GM12878 (cell line): ENCODE measurements at regions not wholly inside any gene's neighbourhood (a gene's known extent, or its start where the extent isn't known, plus 50 kb on each side); places are given as distances from the start of the nearest gene placed in this dataset.

Source experiments
- ATAC-seq: fragments of 200-7000 bp; cut with Tn5 transposase; 3 replicates; pipeline ENCODE4 v1.9.1; 2020; ENCODE audit warnings: mild to moderate bottlenecking, moderate library complexity
- BruUV-seq: library from RNA; stranded (reverse); fragments of 400-500 nt; replicated peaks from 2 replicates; lab custom pipeline; 2021; lab: Mats Ljungman, UMichigan
- CTCF ChIA-PET: fragments of 300-600 bp; sonication (Branson Sonifier 250); formaldehyde crosslinking; extraction: SDS; loops from one replicate; lab custom pipeline; 2021; ENCODE audit warnings: inconsistent platforms; lab: Yijun Ruan, JAX
- POLR2A ChIA-PET: fragments of 350-600 bp; formaldehyde crosslinking; extraction: SDS; loops from one replicate; lab custom pipeline; 2021; ENCODE audit warnings: inconsistent platforms; lab: Charles Lee
- RAD21 ChIA-PET: fragments of 300-600 bp; sonication (Branson Sonifier 250); formaldehyde crosslinking; loops from one replicate; lab custom pipeline; 2023; ENCODE audit warnings: antibody characterized with exemption; ENCODE audit not compliant: unreplicated experiment; lab: Charles Lee
- SMC1A ChIA-PET: fragments of 300-600 bp; sonication (Branson Sonifier 250); formaldehyde crosslinking; loops from one replicate; lab custom pipeline; 2023; ENCODE audit not compliant: unreplicated experiment, uncharacterized antibody; lab: Charles Lee
- DNase-seq: peaks from one replicate; pipeline ENCODE4 v3.0.0-alpha.2; 2011; ENCODE audit warnings: low read depth, low spot score
- FAIRE-seq: peaks from 3 replicates; lab custom pipeline; 2011; peaks lifted over from hg19 to GRCh38; lab: Jason Lieb, UNC
- H2AFZ ChIP-seq: 2 replicates; pipeline ENCODE4 v1.6.0; 2011; ENCODE audit warnings: low read depth, low read length, control low read depth; ENCODE audit not compliant: control insufficient read depth
- H3K27ac ChIP-seq: 2 replicates; pipeline ENCODE4 v1.5.1; 2011; ENCODE audit warnings: control low read depth; ENCODE audit not compliant: control insufficient read depth, insufficient read depth
- H3K27me3 ChIP-seq, 2 experiments: replicated peaks in 1 of 2; 2 replicates each; pipeline versions ENCODE4 v1.6.0 to v1.6.1; 2011; ENCODE audit warnings: low read length in 1 of 2; ENCODE audit not compliant: control insufficient read depth in 2 of 2, insufficient read depth in 2 of 2
- H3K36me3 ChIP-seq, 2 experiments: 2 replicates each; pipeline ENCODE4 v1.5.1; 2011; ENCODE audit warnings: low read length in 1 of 2; ENCODE audit not compliant: control insufficient read depth in 2 of 2, insufficient read depth in 2 of 2
- H3K4me1 ChIP-seq: 2 replicates; pipeline ENCODE4 v1.6.1; 2011; ENCODE audit warnings: mild to moderate bottlenecking, low read length, moderate library complexity, mixed read lengths; ENCODE audit not compliant: control insufficient read depth, insufficient read depth
- H3K4me2 ChIP-seq: 2 replicates; pipeline ENCODE4 v1.6.0; 2011; ENCODE audit warnings: control low read depth; ENCODE audit not compliant: control insufficient read depth, insufficient read depth
- H3K4me3 ChIP-seq: fragments of 200-600 bp; sonication (generic); 2 replicates; pipeline ENCODE4 v1.5.1; 2016
- H3K79me2 ChIP-seq: 2 replicates; pipeline ENCODE4 v1.6.0; 2011; ENCODE audit warnings: low read length; ENCODE audit not compliant: control insufficient read depth, insufficient read depth
- H3K9ac ChIP-seq: 2 replicates; pipeline ENCODE4 v1.8.0; 2011; ENCODE audit warnings: low read length, control low read depth, mixed read lengths; ENCODE audit not compliant: control insufficient read depth, insufficient read depth
- H3K9me3 ChIP-seq: replicated peaks from 3 replicates; pipeline ENCODE4 v1.5.1; 2011; ENCODE audit warnings: mild to moderate bottlenecking, low read length; ENCODE audit not compliant: control insufficient read depth, insufficient read depth
- H4K20me1 ChIP-seq: 2 replicates; pipeline ENCODE4 v1.6.0; 2011; ENCODE audit not compliant: control insufficient read depth, insufficient read depth
- ATF2 ChIP-seq: IDR thresholded peaks from 2 replicates; pipeline ENCODE4 v1.6.1; 2012; ENCODE audit warnings: low read length, inconsistent platforms
- ATF3 ChIP-seq: IDR thresholded peaks from 2 replicates; pipeline ENCODE4 v1.6.1; 2011; ENCODE audit warnings: low read depth, mild to moderate bottlenecking, low read length, moderate library complexity, borderline replicate concordance; ENCODE audit errors: extremely low read depth
- NKRF ChIP-seq: fragments of 450-650 bp; conservative IDR thresholded peaks from 2 replicates; pipeline ENCODE4 v1.6.1; 2017; ENCODE audit warnings: mild to moderate bottlenecking, moderate library complexity
- POLR2AphosphoS2 ChIP-seq: IDR thresholded peaks from 2 replicates; pipeline ENCODE4 v1.6.1; 2011; ENCODE audit warnings: low read depth, mild to moderate bottlenecking, low read length, improper control_type of control experiment, moderate library complexity
- TCF3 ChIP-seq: IDR thresholded peaks from 2 replicates; pipeline ENCODE4 v1.6.1; 2012; ENCODE audit warnings: low read depth, mild to moderate bottlenecking, low read length, borderline replicate concordance; ENCODE audit not compliant: insufficient read depth
- WGBS: methylation state at CpG from one replicate; pipeline ENCODE4 v1.1.6; 2016; ENCODE audit warnings: low lambda C conversion rate; ENCODE audit not compliant: insufficient replicate concordance, insufficient coverage; ENCODE audit errors: missing lambda C conversion rate; 5-methylcytosine and 5-hydroxymethylcytosine counted together
- in situ Hi-C: fragments of 300-500 bp; cut with MboI; formaldehyde crosslinking; loops from 9 replicates; pipeline ENCODE4 v1.14.3; 2018; ENCODE audit warnings: mixed read lengths
- intact Hi-C: fragments of 100-400 bp; cut with micrococcal nuclease; formaldehyde crosslinking; loops from one replicate; pipeline ENCODE4 v1.14.2; 2022; ENCODE audit not compliant: unreplicated experiment

- TF ChIP-seq ATF3 = no peak
- TF ChIP-seq TCF3 = no peak
Measured at GRCh38 chr1:4020449-4020848, 120.4 kb upstream of the C1orf174 start (continued).

- no peak overlapping the region for H2AFZ ChIP-seq
- TF ChIP-seq POLR2AphosphoS2 = no peak
- TF ChIP-seq ATF2 = no peak
- TF ChIP-seq NKRF = no peak
- TF ChIP-seq TCF3 = no peak
- no peak overlapping the region for H3K27ac ChIP-seq
- H3K4me3 ChIP-seq = no peak overlapping the region
- no peak overlapping the region for H3K9ac ChIP-seq
- in situ Hi-C loops = no loop called here
- H3K4me2 ChIP-seq = no peak overlapping the region
- ATAC-seq (no peak), DNase-seq (no peak), FAIRE-seq (no peak)
- H4K20me1 ChIP-seq = no peaks in the 10 kb centered on the region
- ChIA-PET CTCF (no interaction called here), SMC1A (no interaction called here), RAD21 (no interaction called here), POLR2A (no interaction called here)
- no TSS peak for BruUV-seq
- no peaks in the 10 kb centered on the region for H3K36me3 ChIP-seq
- H3K9me3 ChIP-seq = no peaks in the 10 kb centered on the region; the same call in 2 of the 3 replicates
- 46% methylated on average over 16 of the region's 16 CpGs for WGBS
- intact Hi-C loops = no loop called here
- H3K79me2 ChIP-seq = no peaks in the 10 kb centered on the region
- H3K27me3 ChIP-seq = no peaks in the 10 kb centered on the region
- no peaks in the 10 kb centered on the region for H3K4me1 ChIP-seq
Measured at GRCh38 chr1:4021136-4021973, 121.3 kb upstream of the C1orf174 start.
